H1 (cell line): ENCODE measurements at regions not wholly inside any gene's neighbourhood (a gene's known extent, or its start where the extent isn't known, plus 50 kb on each side); places are given as distances from the start of the nearest gene placed in this dataset.

Experiments used
- CTCF ChIA-PET: fragments of 300-600 bp; sonication (Branson Sonifier 250); formaldehyde crosslinking; loops from one replicate; lab custom pipeline; 2021; ENCODE audit not compliant: partially characterized antibody; lab: Charles Lee
- POLR2A ChIA-PET: fragments of 300-600 bp; sonication (Branson Sonifier 250); formaldehyde crosslinking; loops from one replicate; lab custom pipeline; 2021; ENCODE audit warnings: inconsistent platforms; ENCODE audit not compliant: partially characterized antibody; lab: Charles Lee
- DNase-seq, 2 experiments: peaks; one replicate each; pipeline versions ENCODE4 v3.0.0 to v3.0.0-alpha.2; 2010 to 2022; ENCODE audit warnings: low spot score in 2 of 2, low read depth in 1 of 2, mixed read lengths in 1 of 2
- FAIRE-seq: peaks from 2 replicates; lab custom pipeline; 2011; peaks lifted over from hg19 to GRCh38; lab: Jason Lieb, UNC
- H2AFZ ChIP-seq: 2 replicates; pipeline ENCODE4 v1.8.1; 2012; ENCODE audit warnings: low read length, inconsistent platforms
- H2AK5ac ChIP-seq: 2 replicates; pipeline ENCODE4 v1.6.1; 2013; ENCODE audit warnings: low read depth, low read length
- H2BK120ac ChIP-seq: replicated peaks from 2 replicates; pipeline ENCODE3; 2013; ENCODE audit warnings: low read depth, low read length, inconsistent platforms
- H2BK12ac ChIP-seq: 2 replicates; pipeline ENCODE4 v1.6.1; 2013; ENCODE audit warnings: low read depth, low read length
- H2BK15ac ChIP-seq: 2 replicates; pipeline ENCODE4 v1.6.1; 2013; ENCODE audit warnings: low read length
- H2BK20ac ChIP-seq: 2 replicates; pipeline ENCODE4 v1.6.1; 2013; ENCODE audit warnings: low read length
- H2BK5ac ChIP-seq: 2 replicates; pipeline ENCODE4 v1.6.1; 2013; ENCODE audit warnings: low read depth, low read length
- H3K14ac ChIP-seq: 2 replicates; pipeline ENCODE4 v1.6.1; 2013; ENCODE audit warnings: inconsistent platforms; ENCODE audit not compliant: insufficient read length
- H3K18ac ChIP-seq: 2 replicates; pipeline ENCODE4 v1.6.1; 2013; ENCODE audit warnings: low read length; ENCODE audit errors: extremely low read depth
- H3K23ac ChIP-seq: 2 replicates; pipeline ENCODE4 v1.6.1; 2013; ENCODE audit warnings: inconsistent platforms; ENCODE audit not compliant: insufficient read length
- H3K23me2 ChIP-seq: 2 replicates; pipeline ENCODE4 v1.6.1; 2013; ENCODE audit warnings: low read depth, low read length
- H3K27ac ChIP-seq: 2 replicates; pipeline ENCODE4 v1.6.1; 2011; ENCODE audit warnings: low read depth, low read length, inconsistent platforms
- H3K27me3 ChIP-seq, 4 experiments: replicated peaks in 1 of 4; 1 replicate in 1 of 4; 2 replicates in 3 of 4; pipeline versions ENCODE4 v1.6.1 to v1.8.1; 2011 to 2013; ENCODE audit warnings: low read length in 3 of 4, mild to moderate bottlenecking in 3 of 4, inconsistent platforms in 2 of 4, mixed read lengths in 2 of 4, moderate library complexity in 1 of 4; ENCODE audit not compliant: control insufficient read depth in 3 of 4, insufficient read depth in 3 of 4; ENCODE audit errors: extremely low read depth in 1 of 4
- H3K36me3 ChIP-seq, 4 experiments: 2 replicates each; pipeline versions ENCODE4 v1.6.1 to v1.8.1; 2011 to 2013; ENCODE audit warnings: mild to moderate bottlenecking in 4 of 4, low read length in 3 of 4, moderate library complexity in 2 of 4, control low read depth in 1 of 4, inconsistent platforms in 1 of 4; ENCODE audit not compliant: insufficient read depth in 4 of 4, control insufficient read depth in 2 of 4
- H3K4ac ChIP-seq: replicated peaks from 2 replicates; pipeline ENCODE3; 2013; ENCODE audit warnings: low read length, low read depth, mixed read lengths, inconsistent platforms; ENCODE audit not compliant: insufficient read length
- H3K4me1 ChIP-seq, 4 experiments: replicated peaks in 1 of 4; 1 replicate in 1 of 4; 2 replicates in 3 of 4; pipeline versions ENCODE4 v1.6.1 to v1.8.1; 2011 to 2013; ENCODE audit warnings: low read length in 3 of 4, inconsistent platforms in 2 of 4, mixed read lengths in 1 of 4; ENCODE audit not compliant: insufficient read depth in 4 of 4, control insufficient read depth in 3 of 4
- H3K4me2 ChIP-seq, 2 experiments: 2 replicates each; pipeline versions ENCODE4 v1.6.1 to v1.8.1; 2011 to 2013; ENCODE audit warnings: low read depth in 2 of 2, low read length in 2 of 2, control low read depth in 1 of 2, inconsistent platforms in 1 of 2, mild to moderate bottlenecking in 1 of 2; ENCODE audit not compliant: insufficient read depth in 1 of 2
- H3K4me3 ChIP-seq, 4 experiments: fragments of 200-600, 300-600 bp in 1 of 4; sonication (generic), shearing (Covaris generic), sonication (Bioruptor Twin) in 1 of 4; 2 replicates each; pipeline versions ENCODE4 v1.5.1 to v1.8.1; 2011 to 2016; ENCODE audit warnings: low read length in 4 of 4, low read depth in 3 of 4, control low read depth in 2 of 4, inconsistent platforms in 2 of 4, mild to moderate bottlenecking in 2 of 4, mixed read lengths in 1 of 4, moderate library complexity in 1 of 4; ENCODE audit not compliant: insufficient read depth in 2 of 4; ENCODE audit errors: extremely low read depth in 1 of 4
- H3K56ac ChIP-seq: replicated peaks from 2 replicates; pipeline ENCODE3; 2013; ENCODE audit warnings: low read depth, mild to moderate bottlenecking, mixed read lengths, low read length, inconsistent platforms; ENCODE audit not compliant: insufficient read length
- H3K79me1 ChIP-seq: 2 replicates; pipeline ENCODE4 v1.6.1; 2013; ENCODE audit warnings: low read depth, low read length, control low read depth
- H3K79me2 ChIP-seq, 2 experiments: 2 replicates each; pipeline versions ENCODE4 v1.6.1 to v1.8.1; 2012 to 2013; ENCODE audit warnings: low read length in 2 of 2, mild to moderate bottlenecking in 2 of 2, inconsistent platforms in 1 of 2; ENCODE audit not compliant: insufficient read depth in 2 of 2, control insufficient read depth in 1 of 2
- H3K9ac ChIP-seq, 4 experiments: replicated peaks in 1 of 4; 1 replicate in 1 of 4; 2 replicates in 3 of 4; pipeline versions ENCODE4 v1.6.1 to v1.8.1; 2011 to 2013; ENCODE audit warnings: low read depth in 3 of 4, low read length in 3 of 4, control low read depth in 2 of 4, mild to moderate bottlenecking in 2 of 4, moderate library complexity in 2 of 4, inconsistent platforms in 1 of 4; ENCODE audit errors: extremely low read depth in 1 of 4
- H3K9me3 ChIP-seq, 2 experiments: 2 replicates each; pipeline versions ENCODE4 v1.6.1 to v1.8.1; 2012 to 2013; ENCODE audit warnings: mild to moderate bottlenecking in 2 of 2, moderate library complexity in 2 of 2, control low read depth in 1 of 2, inconsistent platforms in 1 of 2, low read depth in 1 of 2, low read length in 1 of 2, mixed read lengths in 1 of 2; ENCODE audit not compliant: insufficient read depth in 2 of 2
- H4K20me1 ChIP-seq, 2 experiments: replicated peaks in 1 of 2; 2 replicates each; pipeline versions ENCODE3 to v1.8.1; 2011 to 2013; ENCODE audit warnings: inconsistent platforms in 2 of 2, low read length in 2 of 2, mild to moderate bottlenecking in 1 of 2; ENCODE audit not compliant: insufficient read depth in 2 of 2, control insufficient read depth in 1 of 2
- H4K5ac ChIP-seq: 2 replicates; pipeline ENCODE4 v1.6.1; 2013; ENCODE audit warnings: low read length, low read depth, mixed read lengths, inconsistent platforms; ENCODE audit not compliant: insufficient read length
- H4K8ac ChIP-seq: 2 replicates; pipeline ENCODE4 v1.8.0; 2013; ENCODE audit warnings: mild to moderate bottlenecking, moderate library complexity, low read length, inconsistent platforms; ENCODE audit not compliant: insufficient read depth; ENCODE audit errors: extremely low read depth
- H4K91ac ChIP-seq: replicated peaks from 2 replicates; pipeline ENCODE3; 2013; ENCODE audit warnings: low read length, mixed read lengths, inconsistent platforms; ENCODE audit not compliant: insufficient read length
- BACH1 ChIP-seq: IDR thresholded peaks from 2 replicates; pipeline ENCODE4 v1.6.1; 2012; ENCODE audit warnings: low read length, improper control_type of control experiment
- CEBPB ChIP-seq: IDR thresholded peaks from 2 replicates; pipeline ENCODE4 v1.6.1; 2012; ENCODE audit warnings: low read depth, low read length
- CHD2 ChIP-seq: IDR thresholded peaks from 2 replicates; pipeline ENCODE4 v1.6.1; 2012; ENCODE audit warnings: low read length, improper control_type of control experiment
- EGR1 ChIP-seq: IDR thresholded peaks from 2 replicates; pipeline ENCODE4 v1.6.1; 2011; ENCODE audit warnings: low read depth, low read length, borderline replicate concordance
- POLR2A ChIP-seq, 2 experiments: IDR thresholded peaks; 1 replicate in 1 of 2; 2 replicates in 1 of 2; pipeline ENCODE4 v1.6.1; 2011; ENCODE audit warnings: low read depth in 2 of 2, low read length in 2 of 2, mild to moderate bottlenecking in 2 of 2; ENCODE audit errors: control extremely low read depth in 1 of 2
- WGBS, 2 experiments: shearing (Covaris generic) in 1 of 2; methylation state at CpG; one replicate each; pipeline versions ENCODE4 v1.1.6 to v1.1.7; 2013 to 2015; ENCODE audit warnings: low lambda C conversion rate in 2 of 2, mixed read lengths in 2 of 2, inconsistent platforms in 1 of 2, low coverage in 1 of 2, missing lambda C conversion rate in 1 of 2; ENCODE audit not compliant: insufficient replicate concordance in 2 of 2, insufficient coverage in 1 of 2, insufficient read length in 1 of 2; ENCODE audit errors: extremely low coverage in 1 of 2, missing lambda C conversion rate in 1 of 2; 5-methylcytosine and 5-hydroxymethylcytosine counted together

GRCh38 chr1:181259026-181259745, 170.7 kb downstream of the IER5 start:
- H4K91ac ChIP-seq: no peak overlapping the region
- no peak overlapping the region for H3K4ac ChIP-seq
- H2BK5ac ChIP-seq: no peak overlapping the region
- H3K79me1 ChIP-seq: no peaks in the 10 kb centered on the region
- peaks cover 0 to 4% (median 0%) of the 10 kb centered on the region in 4 experiments; a peak in 1 of 7 replicates for H3K27me3 ChIP-seq
- no peaks in the 10 kb centered on the region for H3K79me2 ChIP-seq
- no peak overlapping the region for H2AFZ ChIP-seq
- no peak overlapping the region for H4K5ac ChIP-seq
- H3K27ac ChIP-seq: no peak overlapping the region
- H3K14ac ChIP-seq: no peak overlapping the region
- H3K23ac ChIP-seq: no peak overlapping the region
- H3K9me3 ChIP-seq: peaks cover 11 to 14% of the 10 kb centered on the region in 2 experiments
- no peak for FAIRE-seq
- H2BK15ac ChIP-seq: no peak overlapping the region
- H3K4me2 ChIP-seq: no peak overlapping the region
- H4K8ac ChIP-seq: no peak overlapping the region
- no peak overlapping the region for H2BK12ac ChIP-seq
- H3K18ac ChIP-seq: no peak overlapping the region
- H3K4me1 ChIP-seq: no peaks in the 10 kb centered on the region
- H3K56ac ChIP-seq: no peak overlapping the region
- no peak overlapping the region for H2BK20ac ChIP-seq
- no peak for DNase-seq
- POLR2A ChIA-PET: no interaction called here
- WGBS, 2 experiments: 71% methylated on average over 5 of the region's 5 CpGs; no CpG with 5 or more reads in 1 of the 2 experiments
- no peaks in the 10 kb centered on the region; a peak in 1 of 8 replicates for H3K36me3 ChIP-seq
- no peak overlapping the region for H3K9ac ChIP-seq
- no peaks in the 10 kb centered on the region for H3K23me2 ChIP-seq
- H2BK120ac ChIP-seq: no peak overlapping the region
- TF ChIP-seq CEBPB (no peak), CHD2 (no peak), POLR2A (IDR thresholded peaks at IDR 0.05; ENCODE audit: control extremely low read depth in 1 of 2, low read depth in 2 of 2, low read length in 2 of 2) (no peak), EGR1 (no peak), BACH1 (no peak)
- no peaks in the 10 kb centered on the region for H4K20me1 ChIP-seq
- no peak overlapping the region for H2AK5ac ChIP-seq
- CTCF ChIA-PET: interaction anchor here (1.0 to 1.3 kb wide), 2 partner anchors 69 to 166 kb away, joined by 3 read pairs; no protein-coding TSS in a partner anchor
- H3K4me3 ChIP-seq: no peak overlapping the region
